Karpas-422 (cell line): ENCODE measurements at regions not wholly inside any gene's neighbourhood (a gene's known extent, or its start where the extent isn't known, plus 50 kb on each side); places are given as distances from the start of the nearest gene placed in this dataset.

Experiments used
- DNase-seq: peaks from one replicate; pipeline ENCODE4 v3.0.0-alpha.2; 2015
- H2AFZ ChIP-seq: fragments of 200-600 bp; sonication (generic); 2 replicates; pipeline ENCODE4 v1.6.1; 2014; ENCODE audit warnings: antibody characterized with exemption, low read length, mixed read lengths
- H3K27ac ChIP-seq: fragments of 200-600 bp; sonication (generic); 2 replicates; pipeline ENCODE4 v1.5.1; 2014; ENCODE audit warnings: mild to moderate bottlenecking, low read length, moderate library complexity
- H3K27me3 ChIP-seq: fragments of 200-600 bp; sonication (generic); 2 replicates; pipeline ENCODE4 v1.6.1; 2014; ENCODE audit warnings: low read length, mixed read lengths
- H3K36me3 ChIP-seq: fragments of 200-600 bp; sonication (generic); 2 replicates; pipeline ENCODE4 v1.6.1; 2014; ENCODE audit warnings: low read length, mixed read lengths; ENCODE audit not compliant: insufficient read depth
- H3K4me1 ChIP-seq: fragments of 200-600 bp; sonication (generic); 2 replicates; pipeline ENCODE4 v1.6.1; 2014; ENCODE audit warnings: mild to moderate bottlenecking, low read length, mixed read lengths
- H3K4me2 ChIP-seq: fragments of 200-600 bp; sonication (generic); 2 replicates; pipeline ENCODE4 v1.6.1; 2014; ENCODE audit warnings: low read length, low read depth, mild to moderate bottlenecking; ENCODE audit not compliant: poor library complexity, severe bottlenecking
- H3K4me3 ChIP-seq: fragments of 200-600 bp; sonication (generic); 2 replicates; pipeline ENCODE4 v1.5.1; 2014; ENCODE audit warnings: mild to moderate bottlenecking, antibody characterized with exemption, low read length, mixed read lengths
- H3K79me2 ChIP-seq: fragments of 200-600 bp; sonication (generic); 2 replicates; pipeline ENCODE4 v1.6.1; 2014; ENCODE audit warnings: mild to moderate bottlenecking, low read length, mixed read lengths
- H3K9ac ChIP-seq: fragments of 200-600 bp; sonication (generic); 2 replicates; pipeline ENCODE4 v1.6.0; 2014; ENCODE audit warnings: low read length
- H3K9me2 ChIP-seq: fragments of 200-600 bp; sonication (generic), shearing (Covaris generic); replicated peaks from 2 replicates; pipeline ENCODE4 v1.6.0; 2014; ENCODE audit warnings: mild to moderate bottlenecking, low read length, moderate library complexity; ENCODE audit not compliant: insufficient read depth
- H3K9me3 ChIP-seq: fragments of 300-700, 200-600 bp; sonication (generic); 2 replicates; pipeline ENCODE4 v1.6.1; 2014; ENCODE audit warnings: low read length, mixed read lengths
- H4K20me1 ChIP-seq: fragments of 200-600 bp; sonication (generic); 2 replicates; pipeline ENCODE4 v1.6.1; 2014; ENCODE audit warnings: mild to moderate bottlenecking, antibody characterized with exemption, low read length, low read depth; ENCODE audit not compliant: insufficient read depth

- Histone ChIP-seq H3K9me2 (no peaks in the 10 kb centered on the region), H4K20me1 (no peaks in the 10 kb centered on the region), H3K79me2 (no peaks in the 10 kb centered on the region), H3K4me2 (no peak overlapping the region), H3K9me3 (no peaks in the 10 kb centered on the region), H3K9ac (no peak overlapping the region), H3K27me3 (no peaks in the 10 kb centered on the region), H2AFZ (no peak overlapping the region), H3K4me3 (no peak overlapping the region), H3K27ac (no peak overlapping the region), H3K4me1 (no peaks in the 10 kb centered on the region), H3K36me3 (no peaks in the 10 kb centered on the region)
- no peak for DNase-seq
Observed at GRCh38 chr15:77557564-77557963, 75.1 kb downstream of the LINGO1 start.

- Histone ChIP-seq H3K36me3 (no peaks in the 10 kb centered on the region), H3K27me3 (no peaks in the 10 kb centered on the region), H3K9me2 (no peaks in the 10 kb centered on the region), H3K9me3 (no peaks in the 10 kb centered on the region), H3K4me2 (no peak overlapping the region), H3K79me2 (no peaks in the 10 kb centered on the region), H3K9ac (no peak overlapping the region), H3K4me3 (no peak overlapping the region), H2AFZ (no peak overlapping the region), H4K20me1 (no peaks in the 10 kb centered on the region), H3K4me1 (no peaks in the 10 kb centered on the region), H3K27ac (no peak overlapping the region)
- DNase-seq: no peak
Observed at GRCh38 chr15:77557144-77557543, 75.6 kb downstream of the LINGO1 start.

GRCh38 chr15:77556622-77557021, 76.1 kb downstream of the LINGO1 start:
- no peaks in the 10 kb centered on the region for H3K9me3 ChIP-seq
- H2AFZ ChIP-seq: no peak overlapping the region
- no peaks in the 10 kb centered on the region for H3K27me3 ChIP-seq
- H3K9ac ChIP-seq: no peak overlapping the region
- H3K36me3 ChIP-seq: no peaks in the 10 kb centered on the region
- no peaks in the 10 kb centered on the region for H3K79me2 ChIP-seq
- H3K4me2 ChIP-seq: no peak overlapping the region
- H4K20me1 ChIP-seq: no peaks in the 10 kb centered on the region
- no peak overlapping the region for H3K27ac ChIP-seq
- H3K4me1 ChIP-seq: no peaks in the 10 kb centered on the region
- no peak for DNase-seq
- H3K9me2 ChIP-seq: no peaks in the 10 kb centered on the region
- no peak overlapping the region for H3K4me3 ChIP-seq

- Histone ChIP-seq H3K9me2 (no peaks in the 10 kb centered on the region), H3K27me3 (no peaks in the 10 kb centered on the region), H3K9me3 (no peaks in the 10 kb centered on the region), H3K4me1 (no peaks in the 10 kb centered on the region), H4K20me1 (no peaks in the 10 kb centered on the region), H3K4me3 (no peak overlapping the region), H3K9ac (no peak overlapping the region), H3K27ac (no peak overlapping the region), H3K79me2 (no peaks in the 10 kb centered on the region), H3K4me2 (no peak overlapping the region), H2AFZ (no peak overlapping the region), H3K36me3 (no peaks in the 10 kb centered on the region)
- no peak for DNase-seq
Observed at GRCh38 chr15:77555232-77555631, 77.5 kb downstream of the LINGO1 start.

- H3K4me2 ChIP-seq: no peak overlapping the region
- H3K9me2 ChIP-seq: no peaks in the 10 kb centered on the region
- H3K79me2 ChIP-seq: no peaks in the 10 kb centered on the region
- DNase-seq: no peak
- H3K4me3 ChIP-seq: no peak overlapping the region
- no peaks in the 10 kb centered on the region for H4K20me1 ChIP-seq
- no peaks in the 10 kb centered on the region for H3K4me1 ChIP-seq
- no peak overlapping the region for H2AFZ ChIP-seq
- H3K27me3 ChIP-seq: no peaks in the 10 kb centered on the region
- no peak overlapping the region for H3K9ac ChIP-seq
- H3K27ac ChIP-seq: no peak overlapping the region
- no peaks in the 10 kb centered on the region for H3K36me3 ChIP-seq
- no peaks in the 10 kb centered on the region for H3K9me3 ChIP-seq
Observed at GRCh38 chr15:77554306-77555080, 78.2 kb downstream of the LINGO1 start.

DNA sequence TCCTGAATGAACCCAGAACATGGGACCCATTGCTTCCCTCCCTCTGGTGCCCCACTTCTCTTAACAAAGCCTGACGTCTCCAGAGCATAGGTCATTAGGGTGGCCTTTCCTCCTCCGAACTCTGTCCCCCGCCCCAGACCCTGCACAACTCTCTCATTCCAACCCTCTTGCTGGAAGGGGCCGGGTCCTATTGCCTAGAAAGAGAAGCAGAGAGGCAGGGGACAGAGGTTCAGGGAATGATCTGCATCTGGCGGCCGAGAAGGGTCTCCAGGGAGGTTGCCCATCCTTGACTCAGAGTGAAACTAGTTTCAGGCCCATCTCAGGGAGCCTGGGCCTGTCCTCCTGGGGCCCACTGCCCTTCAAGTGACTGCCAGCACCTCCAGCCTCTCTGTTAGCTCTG, 79.0 kb downstream of the LINGO1 start:
- Histone ChIP-seq H3K9me2 (no peaks in the 10 kb centered on the region), H3K4me2 (no peak overlapping the region), H4K20me1 (no peaks in the 10 kb centered on the region), H3K4me1 (no peaks in the 10 kb centered on the region), H3K27me3 (no peaks in the 10 kb centered on the region), H3K9ac (no peak overlapping the region), H3K4me3 (no peak overlapping the region), H2AFZ (no peak overlapping the region), H3K9me3 (no peaks in the 10 kb centered on the region), H3K36me3 (no peaks in the 10 kb centered on the region), H3K27ac (no peak overlapping the region), H3K79me2 (no peaks in the 10 kb centered on the region)
- DNase-seq: no peak

DNA sequence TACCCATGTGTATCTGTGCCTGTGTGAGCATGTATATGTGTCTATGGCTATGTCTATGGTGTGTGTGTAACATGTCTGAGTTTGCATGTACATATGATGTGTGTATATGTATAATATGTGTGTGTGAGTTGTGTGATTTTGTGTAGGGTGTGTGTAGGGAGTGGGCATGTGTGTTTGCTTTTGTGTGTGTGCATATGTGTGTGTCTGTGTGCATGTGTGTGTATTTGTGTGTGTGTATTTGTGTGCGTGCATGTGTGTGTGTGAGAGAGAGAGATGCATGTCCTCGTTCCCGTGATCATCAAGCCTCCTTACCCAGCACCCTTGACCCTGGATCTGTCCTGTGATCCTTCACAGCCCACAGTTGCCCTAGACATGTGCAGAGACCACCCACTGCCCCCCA, 79.5 kb downstream of the LINGO1 start:
- Histone ChIP-seq H2AFZ (no peak overlapping the region), H3K27ac (no peak overlapping the region), H3K4me1 (no peaks in the 10 kb centered on the region), H3K4me3 (no peak overlapping the region), H3K4me2 (no peak overlapping the region), H4K20me1 (no peaks in the 10 kb centered on the region), H3K36me3 (no peaks in the 10 kb centered on the region), H3K9me2 (no peaks in the 10 kb centered on the region), H3K9me3 (no peaks in the 10 kb centered on the region), H3K79me2 (no peaks in the 10 kb centered on the region), H3K9ac (no peak overlapping the region), H3K27me3 (no peaks in the 10 kb centered on the region)
- no peak for DNase-seq

GRCh38 chr15:77552066-77552465, 80.6 kb downstream of the LINGO1 start:
- Histone ChIP-seq H3K79me2 (no peaks in the 10 kb centered on the region), H3K4me3 (no peak overlapping the region), H3K36me3 (no peaks in the 10 kb centered on the region), H3K27ac (no peak overlapping the region), H3K4me1 (no peaks in the 10 kb centered on the region), H3K27me3 (no peaks in the 10 kb centered on the region), H2AFZ (no peak overlapping the region), H3K4me2 (no peak overlapping the region), H3K9me2 (no peaks in the 10 kb centered on the region), H3K9me3 (no peaks in the 10 kb centered on the region), H3K9ac (no peak overlapping the region), H4K20me1 (no peaks in the 10 kb centered on the region)
- no peak for DNase-seq
